AG04450 (cell line): ENCODE measurements at regions not wholly inside any gene's neighbourhood (a gene's known extent, or its start where the extent isn't known, plus 50 kb on each side); places are given as distances from the start of the nearest gene placed in this dataset.

Source experiments
- CTCF ChIA-PET: fragments of 300-600, 350-600 bp; formaldehyde crosslinking; extraction: SDS; loops from one replicate; lab custom pipeline; 2022; ENCODE audit warnings: antibody characterized with exemption, inconsistent platforms; lab: Charles Lee
- POLR2A ChIA-PET: fragments of 350-600 bp; formaldehyde crosslinking; extraction: SDS; loops from one replicate; lab custom pipeline; 2021; ENCODE audit warnings: antibody characterized with exemption, inconsistent platforms; lab: Yijun Ruan, JAX
- DNase-seq: peaks from one replicate; pipeline ENCODE4 v3.0.0-alpha.2; 2011; ENCODE audit warnings: low read depth, low spot score
- H3K27ac ChIP-seq: one replicate; pipeline ENCODE4 v1.5.1; 2012; ENCODE audit warnings: low read depth, low read length, control low read depth
- H3K27me3 ChIP-seq: one replicate; pipeline ENCODE4 v1.6.0; 2012; ENCODE audit warnings: low read length; ENCODE audit not compliant: control insufficient read depth, insufficient read depth
- H3K4me3 ChIP-seq: 2 replicates; pipeline ENCODE4 v1.5.1; 2011; ENCODE audit warnings: mild to moderate bottlenecking, low read depth, low read length, control low read depth
- H3K9me3 ChIP-seq: 2 replicates; pipeline ENCODE4 v1.5.1; 2012; ENCODE audit warnings: low read length; ENCODE audit not compliant: control insufficient read depth, insufficient read depth
- CTCF ChIP-seq: IDR thresholded peaks from 2 replicates; pipeline ENCODE4 v1.5.1; 2011; ENCODE audit warnings: low read depth, low read length, control low read depth, inconsistent platforms

- H3K4me3 ChIP-seq = no peak overlapping the region
- no peak overlapping the region for H3K27ac ChIP-seq
- POLR2A ChIA-PET = no interaction called here
- CTCF ChIA-PET = no interaction called here
- H3K27me3 ChIP-seq = peaks cover 3% of the 10 kb centered on the region
- no peak for DNase-seq
- no peak for TF ChIP-seq CTCF
- H3K9me3 ChIP-seq = no peaks in the 10 kb centered on the region
These were observed 143.1 kb upstream of the SESN3 start for GRCh38 chr11:95374105-95374504.

- Histone ChIP-seq H3K9me3 (no peaks in the 10 kb centered on the region), H3K4me3 (no peak overlapping the region), H3K27ac (no peak overlapping the region), H3K27me3 (peaks cover 3% of the 10 kb centered on the region)
- no peak for DNase-seq
- CTCF ChIA-PET = interaction anchor here (0.7 kb wide), 1 partner anchor 332 kb away, joined by 3 read pairs; no protein-coding TSS in a partner anchor
- POLR2A ChIA-PET = no interaction called here
- TF ChIP-seq CTCF = no peak
These were observed 142.2 kb upstream of the SESN3 start for GRCh38 chr11:95373241-95373640.

- Histone ChIP-seq H3K4me3 (no peak overlapping the region), H3K27ac (no peak overlapping the region), H3K27me3 (peaks cover 3% of the 10 kb centered on the region), H3K9me3 (no peaks in the 10 kb centered on the region)
- CTCF ChIA-PET = no interaction called here
- POLR2A ChIA-PET = no interaction called here
- DNase-seq = no peak
- TF ChIP-seq CTCF = no peak
These were observed 141.2 kb upstream of the SESN3 start for GRCh38 chr11:95372097-95372656.

- TF ChIP-seq CTCF = no peak
- Histone ChIP-seq H3K4me3 (no peak overlapping the region), H3K27ac (no peak overlapping the region), H3K27me3 (peaks cover 3% of the 10 kb centered on the region), H3K9me3 (no peaks in the 10 kb centered on the region)
- ChIA-PET CTCF (no interaction called here), POLR2A (no interaction called here)
- DNase-seq = no peak
These were observed 140.2 kb upstream of the SESN3 start for GRCh38 chr11:95371153-95371552.

GRCh38 chr11:95367726-95368125 lies 136.7 kb upstream of the SESN3 start:
- no peak for TF ChIP-seq CTCF
- ChIA-PET CTCF (no interaction called here), POLR2A (no interaction called here)

More at GRCh38 chr11:95367726-95368125, 136.7 kb upstream of the SESN3 start:
- Histone ChIP-seq H3K4me3 (no peak overlapping the region), H3K27ac (no peak overlapping the region), H3K9me3 (no peaks in the 10 kb centered on the region), H3K27me3 (peaks cover 3% of the 10 kb centered on the region)
- no peak for DNase-seq
